SW480 (cell line): ENCODE measurements at regions not wholly inside any gene's neighbourhood (a gene's known extent, or its start where the extent isn't known, plus 50 kb on each side); places are given as distances from the start of the nearest gene placed in this dataset.

Experiments used
- DNase-seq: peaks from one replicate; pipeline ENCODE4 v3.0.0-alpha.2; 2016; ENCODE audit warnings: low spot score

- no peak for DNase-seq
Observed at GRCh38 chr20:7516621-7517111, 423.6 kb downstream of the HAO1 start.

DNA sequence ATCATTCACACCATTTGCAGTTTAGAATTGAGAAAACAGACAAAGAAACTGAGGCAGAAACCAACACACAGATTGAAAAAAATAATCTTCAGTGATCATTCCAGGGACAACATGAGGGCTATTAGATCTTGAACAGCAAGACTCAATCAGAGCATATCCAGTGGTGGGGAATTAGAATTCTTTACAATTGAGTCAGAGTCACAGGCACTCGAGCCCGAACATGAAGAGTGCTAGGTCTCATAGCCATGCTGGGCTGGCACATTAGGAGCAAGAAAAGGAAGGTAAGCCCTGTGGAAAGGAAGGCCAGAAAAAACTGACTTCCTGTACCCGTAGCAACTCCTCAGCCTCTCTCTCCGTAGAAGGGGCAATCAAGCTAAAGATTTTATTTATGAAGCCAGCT, 419.9 kb downstream of the HAO1 start:
- DNase-seq: no peak

DNA sequence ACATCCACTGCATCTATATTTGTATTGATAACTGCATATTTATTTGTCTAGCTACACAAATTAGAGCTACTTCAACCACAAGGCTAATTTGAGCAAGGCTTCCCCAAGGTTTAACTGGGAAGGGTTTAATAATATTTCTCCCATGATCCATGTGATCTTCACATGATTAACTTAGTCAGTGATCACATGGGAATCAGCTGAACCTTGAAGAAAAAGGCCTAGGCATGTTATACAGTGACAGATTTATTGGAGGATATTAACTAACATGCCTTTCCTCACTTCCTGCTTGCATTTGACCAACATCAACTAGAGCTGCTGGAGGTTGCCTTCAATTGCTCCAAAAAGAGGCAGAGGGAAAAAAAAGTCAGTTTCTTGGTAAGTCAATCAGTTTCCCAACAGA, 417.0 kb downstream of the HAO1 start:
- DNase-seq: no peak

GRCh38 chr20:7540018-7540417, 400.2 kb downstream of the HAO1 start:
- DNase-seq: no peak

DNA sequence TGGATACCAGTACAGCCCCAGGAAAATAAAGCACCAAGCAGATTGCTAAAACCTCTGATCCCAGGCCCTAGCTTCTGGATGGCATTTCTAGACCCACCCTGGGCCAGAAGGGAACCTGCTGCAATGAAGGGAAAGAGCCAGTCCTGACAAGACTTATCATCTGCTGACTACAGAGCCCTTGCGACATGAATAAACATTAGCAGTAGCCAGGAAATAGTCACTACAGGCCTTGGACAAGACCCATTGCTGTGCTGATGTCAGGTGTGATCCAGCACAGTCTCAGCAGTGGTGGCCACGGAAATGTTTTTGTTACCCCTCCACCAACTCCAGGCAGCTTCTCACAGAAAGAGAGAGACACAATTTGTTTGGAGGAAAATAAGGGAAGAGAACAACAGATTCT, 399.3 kb downstream of the HAO1 start:
- DNase-seq: no peak

DNA sequence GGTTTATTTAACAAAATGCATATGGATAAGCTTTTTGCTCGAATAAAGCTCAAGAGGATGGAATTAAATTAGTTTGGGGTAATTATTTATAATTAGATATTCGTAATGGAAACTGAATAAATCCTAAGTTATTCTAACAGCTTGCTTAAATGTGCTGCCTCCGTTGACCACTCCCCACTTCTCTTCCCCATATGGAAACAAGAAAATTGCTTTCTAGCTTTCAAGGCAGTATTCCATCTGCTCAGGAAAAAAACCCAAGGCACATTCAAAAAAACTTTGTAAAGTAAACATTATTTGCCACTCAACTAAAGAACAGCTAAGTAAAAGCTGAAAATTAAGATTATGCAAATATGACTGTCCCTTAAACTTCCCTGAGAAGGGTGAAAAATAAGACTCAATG, 369.2 kb downstream of the HAO1 start:
- no peak for DNase-seq

- no peak for DNase-seq
Observed at GRCh38 chr20:7571521-7572055, 368.7 kb downstream of the HAO1 start.

- no peak for DNase-seq
Observed at GRCh38 chr20:7579888-7580287, 360.4 kb downstream of the HAO1 start.

- no peak for DNase-seq
Observed at GRCh38 chr20:7585126-7585679, 355.1 kb downstream of the HAO1 start.

DNA sequence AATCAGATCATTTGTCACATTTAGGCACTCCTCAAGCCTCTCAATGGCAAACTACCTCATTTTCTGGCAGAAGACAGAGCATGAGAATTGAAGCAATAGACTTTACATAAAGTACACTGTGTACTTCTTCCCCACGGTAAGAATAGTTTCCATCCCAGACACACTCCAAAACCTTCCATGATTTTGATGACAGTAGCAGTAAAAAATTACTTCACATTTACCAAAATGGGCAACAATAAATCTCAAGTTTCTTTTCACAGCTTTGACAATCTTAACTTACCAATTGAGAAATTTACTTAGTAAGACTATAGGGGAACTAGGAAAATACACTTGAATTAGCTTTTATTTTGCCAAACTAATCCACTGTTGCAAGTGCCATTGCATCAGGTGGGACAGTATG, 353.8 kb downstream of the HAO1 start:
- no peak for DNase-seq

- DNase-seq: no peak
Observed at GRCh38 chr20:7589164-7589563, 351.1 kb downstream of the HAO1 start.

DNA sequence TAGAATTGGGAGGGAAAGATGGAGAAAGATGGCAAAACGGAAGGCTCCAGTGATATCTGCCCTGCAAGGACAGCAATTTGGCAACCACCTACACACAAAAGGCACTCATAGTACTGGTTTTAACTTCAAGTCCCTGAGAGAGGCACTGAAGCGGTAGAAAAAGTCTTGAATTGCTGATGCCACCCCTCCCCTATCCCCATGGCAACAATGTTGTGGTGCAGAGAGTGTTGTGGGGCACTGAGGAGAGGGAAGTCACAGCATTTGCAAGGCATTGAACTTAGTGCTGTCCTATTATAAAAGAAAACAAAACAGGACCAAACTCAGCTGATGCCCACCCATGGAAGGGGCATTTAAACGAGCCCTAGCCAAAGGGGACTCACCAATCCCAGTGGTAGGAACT, 343.7 kb downstream of the HAO1 start:
- DNase-seq: no peak

DNA sequence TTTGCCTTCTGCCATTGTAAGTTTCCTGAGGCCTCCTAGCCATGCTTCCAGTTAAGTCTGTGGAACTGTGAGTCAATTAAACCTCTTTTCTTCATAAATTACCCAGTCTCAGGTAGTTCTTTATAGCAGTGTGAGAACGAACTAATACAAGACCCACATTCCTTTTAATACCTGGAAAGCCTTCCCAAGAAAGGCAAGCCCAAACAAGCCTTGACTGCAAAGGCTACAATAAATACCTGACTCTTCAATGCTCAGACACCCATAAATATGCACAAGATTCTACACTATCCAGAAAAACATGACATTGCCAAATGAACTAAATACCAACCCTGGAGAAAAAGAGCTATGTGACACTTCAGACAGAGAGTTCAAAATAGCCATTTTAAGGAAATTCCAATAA, 338.8 kb downstream of the HAO1 start:
- no peak for DNase-seq

GRCh38 chr20:7606941-7607340, 333.3 kb downstream of the HAO1 start:
- DNase-seq: no peak

GRCh38 chr20:7608250-7608649, 332.0 kb downstream of the HAO1 start:
- no peak for DNase-seq

- DNase-seq: no peak
Observed at GRCh38 chr20:7609251-7609650, 331.0 kb downstream of the HAO1 start.

- no peak for DNase-seq
Observed at GRCh38 chr20:7610681-7611080, 329.6 kb downstream of the HAO1 start.

DNA sequence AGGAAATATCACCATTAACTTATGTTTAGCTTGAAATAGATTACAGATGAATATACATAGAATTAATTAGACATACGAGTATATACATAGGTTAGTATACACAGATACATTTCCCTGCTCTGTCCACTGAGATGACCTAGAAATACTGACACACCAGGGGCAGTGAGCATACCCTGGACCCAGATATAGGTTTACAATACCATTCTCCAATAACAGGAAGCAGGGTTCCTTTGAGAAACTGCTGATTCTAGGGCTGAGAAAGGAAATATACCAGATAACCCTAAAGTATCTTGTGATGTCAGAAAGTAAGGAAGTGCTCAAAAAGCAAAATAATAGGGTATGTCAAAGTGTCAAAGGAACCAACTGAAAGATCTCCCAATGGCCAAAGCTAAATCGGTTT, 322.5 kb downstream of the HAO1 start:
- no peak for DNase-seq

DNA sequence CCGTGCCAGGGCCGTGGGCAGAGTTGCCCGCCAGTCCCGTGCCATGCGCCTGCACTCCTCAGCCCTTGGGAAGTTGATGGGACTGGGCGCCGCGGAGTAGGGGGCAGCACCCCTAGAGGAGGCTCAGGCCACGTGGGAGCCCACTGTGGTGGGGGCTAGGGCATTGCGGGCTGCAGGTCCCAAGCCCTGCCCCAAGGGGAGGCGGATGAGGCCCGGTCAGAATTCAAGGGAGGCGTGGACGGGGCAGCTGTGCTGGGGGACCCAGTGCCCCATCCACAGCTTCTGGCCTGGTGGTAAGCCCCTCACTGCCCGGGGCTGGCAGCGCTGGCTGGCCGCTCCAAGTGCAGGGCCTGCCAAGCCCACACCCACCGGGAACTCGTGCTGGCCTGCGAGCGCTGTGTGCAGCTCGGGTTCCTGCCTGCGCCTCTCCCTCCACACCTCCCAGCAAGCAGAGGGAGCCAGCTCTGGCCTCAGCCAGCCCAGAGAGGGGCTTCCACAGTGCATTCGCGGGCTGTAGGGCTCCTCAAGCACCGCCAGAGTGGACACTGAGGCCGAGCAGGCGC, 317.8 kb downstream of the HAO1 start:
- DNase-seq: no peak

- DNase-seq: no peak
Observed at GRCh38 chr20:7624886-7625285, 315.4 kb downstream of the HAO1 start.

GRCh38 chr20:7627734-7628663, 312.3 kb downstream of the HAO1 start:
- no peak for DNase-seq

GRCh38 chr20:7629880-7630279, 310.4 kb downstream of the HAO1 start:
- no peak for DNase-seq

DNA sequence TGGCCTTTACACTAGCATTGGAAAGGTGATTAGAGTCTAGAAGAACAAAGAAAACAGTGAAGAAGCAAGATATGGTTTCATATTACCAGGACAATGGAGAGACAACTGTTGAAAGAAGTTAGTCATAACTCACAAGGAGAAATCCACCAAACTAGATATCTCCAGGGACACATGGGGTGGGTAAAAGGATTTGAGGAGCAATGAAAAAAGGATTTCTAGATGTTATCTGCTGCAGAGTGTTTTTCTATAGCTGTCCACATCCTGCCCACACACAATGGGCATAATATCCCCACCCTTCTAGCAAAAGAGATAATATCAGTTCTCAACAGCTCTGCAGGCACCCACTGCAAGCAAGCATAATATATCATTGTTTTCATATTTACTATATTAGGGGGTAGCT, 303.1 kb downstream of the HAO1 start:
- peak; percentile 7 for DNase-seq
